ENCODE measurements at regions not wholly inside any gene's neighbourhood (a gene's known extent, or its start where the extent isn't known, plus 50 kb on each side); places are given as distances from the start of the nearest gene placed in this dataset.

DNA sequence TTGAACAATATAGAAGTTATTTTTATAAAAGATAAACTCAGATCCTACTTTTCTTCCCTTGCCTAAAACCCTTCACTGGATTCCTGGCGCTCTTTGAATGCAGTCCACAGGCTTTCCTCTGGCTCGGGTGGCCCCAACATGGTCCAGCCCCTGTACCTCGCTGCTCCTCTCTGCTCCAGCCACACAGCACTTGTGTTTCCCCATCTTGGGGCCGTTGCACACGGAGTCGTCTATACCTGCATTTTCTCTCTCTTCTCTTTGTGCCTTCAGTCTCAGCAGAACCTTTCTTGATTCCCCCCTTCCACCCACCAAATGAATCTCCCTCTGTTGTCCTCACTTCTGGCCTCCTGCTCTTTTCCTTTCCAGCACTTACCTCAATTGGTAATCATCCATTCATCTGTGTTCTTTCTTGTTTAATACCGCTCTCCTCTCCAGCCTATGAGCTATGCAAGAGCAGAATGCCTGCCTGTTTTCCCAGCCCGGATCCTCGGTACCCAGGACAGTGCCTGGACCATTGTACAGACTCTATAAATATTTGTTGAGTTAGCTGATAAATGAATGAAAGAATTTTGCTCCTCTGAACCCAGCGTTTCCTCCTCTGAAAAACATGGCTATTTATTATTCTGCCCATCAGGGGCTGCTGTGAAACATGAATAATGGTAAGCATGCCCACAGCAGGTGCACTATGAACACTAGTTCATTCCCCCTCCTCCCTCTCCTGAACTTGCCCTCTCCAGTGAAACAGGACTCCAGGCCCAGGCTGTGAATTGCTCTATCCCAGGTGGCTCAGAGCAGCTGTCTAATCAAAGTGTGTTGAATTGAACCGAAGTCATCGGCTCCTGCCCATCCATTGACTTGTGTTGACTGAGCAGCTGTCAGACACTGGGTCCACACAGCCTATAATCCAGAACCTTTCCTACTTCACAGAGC is 266.9 kb downstream of the PTPRU start:
- Histone ChIP-seq H3K4me1 (ENCODE audit: control insufficient read depth in 5 of 5, insufficient read depth in 5 of 5, low read length in 5 of 5) (peaks cover 0 to 6% (median 0%) of the 10 kb centered on the region in 5 donors), H3K9ac (ENCODE audit: insufficient read depth in 1 of 2, low read length in 2 of 2) (no peak overlapping the region), H3K27me3 (ENCODE audit: control insufficient read depth in 3 of 3, insufficient read depth in 3 of 3, low read length in 2 of 3) (peaks cover 0 to 2% (median 0%) of the 10 kb centered on the region in 3 donors), H3K9me3 (ENCODE audit: control insufficient read depth in 4 of 4, insufficient read depth in 3 of 4, low read length in 3 of 4) (no peaks in the 10 kb centered on the region), H3K36me3 (ENCODE audit: control insufficient read depth in 4 of 4, insufficient read depth in 4 of 4, low read length in 4 of 4) (no peaks in the 10 kb centered on the region), H3K27ac (ENCODE audit: low read depth in 1 of 2, low read length in 1 of 2) (no peak overlapping the region), H3K4me3 (no peak overlapping the region)
- WGBS, 2 donors: 60 to 68% methylated on average over 12 of the region's 12 CpGs
- TF ChIP-seq, protein P1, sequence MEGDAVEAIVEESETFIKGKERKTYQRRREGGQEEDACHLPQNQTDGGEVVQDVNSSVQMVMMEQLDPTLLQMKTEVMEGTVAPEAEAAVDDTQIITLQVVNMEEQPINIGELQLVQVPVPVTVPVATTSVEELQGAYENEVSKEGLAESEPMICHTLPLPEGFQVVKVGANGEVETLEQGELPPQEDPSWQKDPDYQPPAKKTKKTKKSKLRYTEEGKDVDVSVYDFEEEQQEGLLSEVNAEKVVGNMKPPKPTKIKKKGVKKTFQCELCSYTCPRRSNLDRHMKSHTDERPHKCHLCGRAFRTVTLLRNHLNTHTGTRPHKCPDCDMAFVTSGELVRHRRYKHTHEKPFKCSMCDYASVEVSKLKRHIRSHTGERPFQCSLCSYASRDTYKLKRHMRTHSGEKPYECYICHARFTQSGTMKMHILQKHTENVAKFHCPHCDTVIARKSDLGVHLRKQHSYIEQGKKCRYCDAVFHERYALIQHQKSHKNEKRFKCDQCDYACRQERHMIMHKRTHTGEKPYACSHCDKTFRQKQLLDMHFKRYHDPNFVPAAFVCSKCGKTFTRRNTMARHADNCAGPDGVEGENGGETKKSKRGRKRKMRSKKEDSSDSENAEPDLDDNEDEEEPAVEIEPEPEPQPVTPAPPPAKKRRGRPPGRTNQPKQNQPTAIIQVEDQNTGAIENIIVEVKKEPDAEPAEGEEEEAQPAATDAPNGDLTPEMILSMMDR (IDR thresholded peaks at IDR 0.05; ENCODE audit: control extremely low read depth, extremely low read depth): no peak
- DNase-seq (no peak), ATAC-seq (ENCODE audit: insufficient read depth, low FRiP score) (no peak)

DNA sequence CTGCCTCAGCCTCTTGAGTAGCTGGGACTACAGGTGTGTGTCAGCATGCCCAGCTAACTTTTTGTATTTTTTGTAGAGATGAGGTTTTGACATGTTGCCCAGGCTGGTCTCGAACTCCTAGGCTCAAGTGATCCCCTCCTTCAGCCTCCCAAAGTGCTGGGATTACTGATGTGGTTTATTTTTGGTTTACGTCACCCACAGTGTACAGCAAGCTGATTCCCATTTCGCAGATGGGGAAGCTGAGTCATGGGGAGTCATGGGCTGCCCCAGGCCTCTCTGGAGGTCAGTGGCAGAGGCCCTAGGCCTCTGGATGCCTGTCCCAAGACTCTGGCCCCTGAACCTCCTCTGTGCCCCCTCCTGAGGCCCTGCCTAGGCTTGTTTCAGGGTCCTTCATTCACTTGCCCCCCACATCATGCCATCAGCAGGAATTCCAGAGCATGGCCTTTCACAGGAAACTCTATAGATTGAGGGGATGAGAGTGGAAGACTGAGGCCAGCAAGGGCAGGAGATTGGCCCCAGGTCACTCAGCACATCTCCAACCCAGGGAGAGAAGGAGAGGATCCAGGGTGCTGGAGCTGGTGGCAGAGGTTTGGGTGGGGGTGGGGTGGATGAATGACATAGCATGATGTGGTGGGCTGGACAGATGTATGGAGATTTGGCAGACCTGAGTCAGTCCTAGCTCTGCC is 266.0 kb downstream of the PTPRU start:
- Histone ChIP-seq H3K9me3 (ENCODE audit: control insufficient read depth in 4 of 4, insufficient read depth in 3 of 4, low read length in 3 of 4) (no peaks in the 10 kb centered on the region), H3K27me3 (ENCODE audit: control insufficient read depth in 3 of 3, insufficient read depth in 3 of 3, low read length in 2 of 3) (peaks cover 0 to 2% (median 0%) of the 10 kb centered on the region in 3 donors), H3K36me3 (ENCODE audit: control insufficient read depth in 4 of 4, insufficient read depth in 4 of 4, low read length in 4 of 4) (no peaks in the 10 kb centered on the region), H3K4me1 (ENCODE audit: control insufficient read depth in 5 of 5, insufficient read depth in 5 of 5, low read length in 5 of 5) (peaks cover 0 to 6% (median 0%) of the 10 kb centered on the region in 5 donors), H3K27ac (ENCODE audit: low read depth in 1 of 2, low read length in 1 of 2) (no peak overlapping the region), H3K9ac (ENCODE audit: insufficient read depth in 1 of 2, low read length in 2 of 2) (no peak overlapping the region), H3K4me3 (no peak overlapping the region)
- TF ChIP-seq, protein P1 (IDR thresholded peaks at IDR 0.05; ENCODE audit: control extremely low read depth, extremely low read depth): no peak
- WGBS, 2 donors: 83 to 85% methylated on average over 3 of the region's 3 CpGs
- DNase-seq (no peak), ATAC-seq (ENCODE audit: insufficient read depth, low FRiP score) (no peak)

DNA sequence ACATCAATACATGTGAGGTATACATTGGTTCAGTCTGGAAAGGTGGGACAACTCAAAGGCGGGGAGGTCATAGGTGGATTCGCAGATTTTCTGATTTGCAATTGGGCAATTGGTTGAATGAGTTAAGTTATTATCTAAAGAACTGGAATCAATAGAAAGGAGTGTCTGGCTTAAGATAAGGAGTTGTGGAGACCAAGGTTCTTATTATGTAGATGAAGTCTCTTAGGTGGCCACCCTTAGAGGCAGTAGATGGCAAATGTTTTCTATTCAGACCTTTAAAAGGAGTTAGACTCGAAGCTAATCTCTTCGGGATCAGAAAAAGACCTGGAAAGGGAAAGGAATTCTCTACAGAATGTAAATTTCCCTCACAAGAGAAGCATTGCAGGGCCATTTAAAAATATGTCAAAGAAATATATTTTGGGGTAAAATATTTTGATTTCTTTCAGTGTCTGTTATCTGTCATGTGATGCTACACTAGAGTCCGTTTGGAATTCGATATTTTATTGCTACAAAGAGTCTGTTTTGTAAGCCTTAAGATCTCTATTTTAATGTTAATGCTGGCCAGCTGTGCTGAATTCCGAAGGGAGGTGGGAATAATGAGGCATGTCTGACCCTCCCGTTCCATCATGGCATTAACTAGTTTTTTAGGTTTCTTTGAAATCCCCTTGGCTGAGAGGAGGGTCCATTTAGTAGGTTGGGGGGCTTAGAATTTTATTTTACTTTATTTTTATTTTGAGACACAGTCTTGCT is 265.1 kb downstream of the PTPRU start:
- H3K4me3 ChIP-seq: no peak overlapping the region
- DNase-seq (no peak), ATAC-seq (ENCODE audit: insufficient read depth, low FRiP score) (no peak)
- 32 to 37% methylated on average over 8 of the region's 8 CpGs for WGBS, 2 donors
- TF ChIP-seq, protein P1 (IDR thresholded peaks at IDR 0.05; ENCODE audit: control extremely low read depth, extremely low read depth): no peak
- peaks cover 0 to 8% (median 0%) of the 10 kb centered on the region in 4 donors for H3K9me3 ChIP-seq (ENCODE audit: control insufficient read depth in 4 of 4, insufficient read depth in 3 of 4, low read length in 3 of 4)
- no peak overlapping the region for H3K9ac ChIP-seq (ENCODE audit: insufficient read depth in 1 of 2, low read length in 2 of 2)
- H3K36me3 ChIP-seq (ENCODE audit: control insufficient read depth in 4 of 4, insufficient read depth in 4 of 4, low read length in 4 of 4): no peaks in the 10 kb centered on the region
- H3K27ac ChIP-seq (ENCODE audit: low read depth in 1 of 2, low read length in 1 of 2): no peak overlapping the region
- peaks cover 0 to 2% (median 0%) of the 10 kb centered on the region in 3 donors for H3K27me3 ChIP-seq (ENCODE audit: control insufficient read depth in 3 of 3, insufficient read depth in 3 of 3, low read length in 2 of 3)
- H3K4me1 ChIP-seq (ENCODE audit: control insufficient read depth in 5 of 5, insufficient read depth in 5 of 5, low read length in 5 of 5): peaks cover 0 to 6% (median 0%) of the 10 kb centered on the region in 5 donors
